Neural progenitor cell (in vitro differentiated cells): ENCODE measurements at regions not wholly inside any gene's neighbourhood (a gene's known extent, or its start where the extent isn't known, plus 50 kb on each side); places are given as distances from the start of the nearest gene placed in this dataset.

Experiments used
- EZH2 ChIP-seq: fragments of 200-600 bp; sonication (generic); IDR thresholded peaks from 2 replicates; pipeline ENCODE4 v1.6.1; 2017; ENCODE audit warnings: antibody characterized with exemption, mild to moderate bottlenecking, moderate library complexity
- EZH2phosphoT487 ChIP-seq: fragments of 200-600 bp; sonication (generic); IDR thresholded peaks from 2 replicates; pipeline ENCODE4 v1.6.1; 2017; ENCODE audit warnings: antibody characterized with exemption
- TF ChIP-seq, protein P1 (sequence below): fragments of 200-600 bp; sonication (generic); IDR thresholded peaks from 2 replicates; pipeline ENCODE4 v1.5.1; 2017; ENCODE audit warnings: antibody characterized with exemption, mild to moderate bottlenecking

DNA sequence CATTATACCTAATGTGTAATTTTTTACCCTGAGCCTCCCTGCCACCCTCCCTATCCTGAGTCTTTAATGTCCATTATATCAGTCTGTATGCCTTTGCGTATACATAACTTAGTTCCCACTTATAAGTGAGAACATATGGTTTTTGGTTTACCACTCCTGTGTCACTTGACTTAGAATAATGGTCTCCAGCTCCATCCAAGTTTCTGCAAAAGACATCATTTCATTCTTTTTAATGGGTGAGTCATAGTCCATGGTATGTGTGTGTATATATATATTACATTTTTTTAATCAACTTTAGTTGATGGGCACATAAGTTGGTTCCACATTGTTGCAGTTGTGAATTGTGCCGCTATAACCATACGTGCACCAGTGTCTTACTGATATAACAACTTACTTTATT, 477.1 kb upstream of the NEGR1 start:
- TF ChIP-seq, protein P1, sequence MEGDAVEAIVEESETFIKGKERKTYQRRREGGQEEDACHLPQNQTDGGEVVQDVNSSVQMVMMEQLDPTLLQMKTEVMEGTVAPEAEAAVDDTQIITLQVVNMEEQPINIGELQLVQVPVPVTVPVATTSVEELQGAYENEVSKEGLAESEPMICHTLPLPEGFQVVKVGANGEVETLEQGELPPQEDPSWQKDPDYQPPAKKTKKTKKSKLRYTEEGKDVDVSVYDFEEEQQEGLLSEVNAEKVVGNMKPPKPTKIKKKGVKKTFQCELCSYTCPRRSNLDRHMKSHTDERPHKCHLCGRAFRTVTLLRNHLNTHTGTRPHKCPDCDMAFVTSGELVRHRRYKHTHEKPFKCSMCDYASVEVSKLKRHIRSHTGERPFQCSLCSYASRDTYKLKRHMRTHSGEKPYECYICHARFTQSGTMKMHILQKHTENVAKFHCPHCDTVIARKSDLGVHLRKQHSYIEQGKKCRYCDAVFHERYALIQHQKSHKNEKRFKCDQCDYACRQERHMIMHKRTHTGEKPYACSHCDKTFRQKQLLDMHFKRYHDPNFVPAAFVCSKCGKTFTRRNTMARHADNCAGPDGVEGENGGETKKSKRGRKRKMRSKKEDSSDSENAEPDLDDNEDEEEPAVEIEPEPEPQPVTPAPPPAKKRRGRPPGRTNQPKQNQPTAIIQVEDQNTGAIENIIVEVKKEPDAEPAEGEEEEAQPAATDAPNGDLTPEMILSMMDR: no peak
- TF ChIP-seq EZH2 (no peak), EZH2phosphoT487 (no peak)
